ENCODE measurements at regions not wholly inside any gene's neighbourhood (a gene's known extent, or its start where the extent isn't known, plus 50 kb on each side); places are given as distances from the start of the nearest gene placed in this dataset.

- Histone ChIP-seq H3K36me3 (ENCODE audit: low read depth) (no peaks in the 10 kb centered on the region), H3K4me3 (no peak overlapping the region), H3K9me3 (no peaks in the 10 kb centered on the region), H3K4me1 (ENCODE audit: low read depth) (no peaks in the 10 kb centered on the region)
- intact Hi-C loops (cut with DNase I, micrococcal nuclease) = no loop called here
- ATAC-seq (no peak), DNase-seq (no peak)
- TF ChIP-seq, protein P1, sequence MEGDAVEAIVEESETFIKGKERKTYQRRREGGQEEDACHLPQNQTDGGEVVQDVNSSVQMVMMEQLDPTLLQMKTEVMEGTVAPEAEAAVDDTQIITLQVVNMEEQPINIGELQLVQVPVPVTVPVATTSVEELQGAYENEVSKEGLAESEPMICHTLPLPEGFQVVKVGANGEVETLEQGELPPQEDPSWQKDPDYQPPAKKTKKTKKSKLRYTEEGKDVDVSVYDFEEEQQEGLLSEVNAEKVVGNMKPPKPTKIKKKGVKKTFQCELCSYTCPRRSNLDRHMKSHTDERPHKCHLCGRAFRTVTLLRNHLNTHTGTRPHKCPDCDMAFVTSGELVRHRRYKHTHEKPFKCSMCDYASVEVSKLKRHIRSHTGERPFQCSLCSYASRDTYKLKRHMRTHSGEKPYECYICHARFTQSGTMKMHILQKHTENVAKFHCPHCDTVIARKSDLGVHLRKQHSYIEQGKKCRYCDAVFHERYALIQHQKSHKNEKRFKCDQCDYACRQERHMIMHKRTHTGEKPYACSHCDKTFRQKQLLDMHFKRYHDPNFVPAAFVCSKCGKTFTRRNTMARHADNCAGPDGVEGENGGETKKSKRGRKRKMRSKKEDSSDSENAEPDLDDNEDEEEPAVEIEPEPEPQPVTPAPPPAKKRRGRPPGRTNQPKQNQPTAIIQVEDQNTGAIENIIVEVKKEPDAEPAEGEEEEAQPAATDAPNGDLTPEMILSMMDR (IDR thresholded peaks at IDR 0.05) = no peak
These were observed 116.4 kb upstream of the SPDL1 start for GRCh38 chr5:169467041-169467771.

GRCh38 chr5:169460896-169461295, 122.7 kb upstream of the SPDL1 start:
- TF ChIP-seq, protein P1 (IDR thresholded peaks at IDR 0.05) = no peak
- intact Hi-C loops (cut with DNase I, micrococcal nuclease) = no loop called here
- Histone ChIP-seq H3K9me3 (no peaks in the 10 kb centered on the region), H3K4me1 (ENCODE audit: low read depth) (no peaks in the 10 kb centered on the region), H3K36me3 (ENCODE audit: low read depth) (no peaks in the 10 kb centered on the region), H3K4me3 (no peak overlapping the region)
- DNase-seq (no peak), ATAC-seq (no peak)

GRCh38 chr5:169460123-169460522, 123.5 kb upstream of the SPDL1 start:
- TF ChIP-seq, protein P1 (IDR thresholded peaks at IDR 0.05) = no peak
- no peak for ATAC-seq
- Histone ChIP-seq H3K4me3 (no peak overlapping the region), H3K4me1 (ENCODE audit: low read depth) (no peaks in the 10 kb centered on the region), H3K9me3 (no peaks in the 10 kb centered on the region), H3K36me3 (ENCODE audit: low read depth) (no peaks in the 10 kb centered on the region)
- intact Hi-C loops (cut with DNase I, micrococcal nuclease) = no loop called here
- DNase-seq = no peak

GRCh38 chr5:169458221-169458620, 125.4 kb upstream of the SPDL1 start:
- DNase-seq (no peak), ATAC-seq (no peak)
- Histone ChIP-seq H3K9me3 (no peaks in the 10 kb centered on the region), H3K4me1 (ENCODE audit: low read depth) (no peaks in the 10 kb centered on the region), H3K36me3 (ENCODE audit: low read depth) (no peaks in the 10 kb centered on the region), H3K4me3 (no peak overlapping the region)
- TF ChIP-seq, protein P1 (IDR thresholded peaks at IDR 0.05) = no peak
- intact Hi-C loops (cut with DNase I, micrococcal nuclease) = no loop called here

DNA sequence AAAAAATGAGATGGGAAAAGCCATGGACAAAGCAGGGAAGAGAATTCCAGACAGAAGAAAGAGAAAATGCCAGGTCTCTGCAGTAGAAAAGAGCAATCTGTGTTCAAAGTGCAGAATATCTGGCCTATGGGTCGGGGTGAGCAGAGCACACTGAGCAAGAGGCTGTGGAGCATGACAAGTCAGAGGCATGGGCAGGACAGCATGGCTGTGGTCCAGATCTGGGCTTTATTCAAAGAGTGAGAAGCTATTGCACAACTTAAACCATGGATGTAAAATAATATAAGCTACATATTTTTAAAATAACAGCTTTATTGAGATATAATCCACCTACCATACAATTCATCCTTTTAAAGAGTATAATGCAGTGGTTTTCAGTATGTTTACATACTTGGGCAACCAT, 133.1 kb upstream of the SPDL1 start:
- Histone ChIP-seq H3K4me3 (no peak overlapping the region), H3K4me1 (ENCODE audit: low read depth) (no peaks in the 10 kb centered on the region), H3K9me3 (no peaks in the 10 kb centered on the region), H3K36me3 (ENCODE audit: low read depth) (no peaks in the 10 kb centered on the region)
- ATAC-seq = no peak
- intact Hi-C loops (cut with DNase I, micrococcal nuclease) = no loop called here
- no peak for DNase-seq
- TF ChIP-seq, protein P1 (IDR thresholded peaks at IDR 0.05) = no peak

DNA sequence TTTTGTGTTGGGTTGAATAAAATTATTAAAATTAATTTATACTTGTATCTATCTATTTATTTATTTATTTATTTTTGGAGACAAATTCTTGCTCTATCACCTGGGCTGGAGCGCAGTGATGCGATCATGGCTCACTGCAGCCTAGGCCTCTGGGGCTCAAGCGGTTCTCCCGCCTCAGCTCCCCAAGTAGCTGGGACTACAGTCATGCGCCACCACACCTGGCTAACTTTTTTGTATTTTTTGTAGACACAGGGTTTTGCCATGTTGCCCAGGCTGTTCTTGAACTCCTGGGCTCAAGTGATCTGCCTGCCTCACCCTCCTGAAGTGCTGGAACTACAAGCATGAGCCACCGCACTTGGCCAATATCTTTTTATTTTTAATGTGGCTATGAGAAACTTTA, 134.7 kb upstream of the SPDL1 start:
- no peak overlapping the region for H3K4me3 ChIP-seq
- H3K9me3 ChIP-seq = no peaks in the 10 kb centered on the region
- DNase-seq (no peak), ATAC-seq (no peak)
- H3K4me1 ChIP-seq (ENCODE audit: low read depth) = no peaks in the 10 kb centered on the region
- intact Hi-C loops (cut with DNase I, micrococcal nuclease) = no loop called here
- TF ChIP-seq, protein P1 (IDR thresholded peaks at IDR 0.05) = no peak
- no peaks in the 10 kb centered on the region for H3K36me3 ChIP-seq (ENCODE audit: low read depth)
